IMR-90 (cell line): ENCODE measurements at regions not wholly inside any gene's neighbourhood (a gene's known extent, or its start where the extent isn't known, plus 50 kb on each side); places are given as distances from the start of the nearest gene placed in this dataset.

Experiments
- ATAC-seq: fragments of 200-7000 bp; cut with Tn5 transposase; 2 replicates; pipeline ENCODE4 v1.9.1; 2020; ENCODE audit warnings: low read depth, mild to moderate bottlenecking, moderate library complexity
- BruUV-seq: library from RNA; stranded (reverse); fragments of 400-500 nt; replicated peaks from 2 replicates; lab custom pipeline; 2021; lab: Mats Ljungman, UMichigan
- CTCF ChIA-PET: fragments of 300-600 bp; formaldehyde crosslinking; extraction: SDS; loops from one replicate; lab custom pipeline; 2021; ENCODE audit warnings: antibody characterized with exemption; lab: Yijun Ruan, JAX
- POLR2A ChIA-PET: fragments of 300-600 bp; sonication (Branson Sonifier 250); formaldehyde crosslinking; loops from one replicate; lab custom pipeline; 2022; ENCODE audit warnings: antibody characterized with exemption; ENCODE audit not compliant: unreplicated experiment; lab: Charles Lee
- DNase-seq: peaks from one replicate; pipeline ENCODE4 v3.0.0; 2013
- H2AFZ ChIP-seq: replicated peaks from 2 replicates; pipeline ENCODE3; 2013; ENCODE audit warnings: low read length, mild to moderate bottlenecking; ENCODE audit not compliant: poor library complexity
- H2AK5ac ChIP-seq: 2 replicates; pipeline ENCODE4 v1.6.1; 2013; ENCODE audit warnings: low read depth, low read length, inconsistent platforms
- H2AK9ac ChIP-seq: replicated peaks from 2 replicates; pipeline ENCODE3; 2013; ENCODE audit warnings: mild to moderate bottlenecking, low read depth, low read length, moderate library complexity; ENCODE audit not compliant: poor library complexity
- H2BK120ac ChIP-seq: 2 replicates; pipeline ENCODE4 v1.6.1; 2013; ENCODE audit warnings: low read depth, low read length, inconsistent platforms
- H2BK15ac ChIP-seq: 3 replicates; pipeline ENCODE4 v1.6.1; 2013; ENCODE audit warnings: low read depth, low read length, inconsistent platforms
- H2BK20ac ChIP-seq: 2 replicates; pipeline ENCODE4 v1.6.1; 2013; ENCODE audit warnings: low read depth, mild to moderate bottlenecking, inconsistent platforms, low read length, moderate library complexity
- H2BK5ac ChIP-seq: 2 replicates; pipeline ENCODE4 v1.6.1; 2013; ENCODE audit warnings: mild to moderate bottlenecking, low read depth, low read length, inconsistent platforms; ENCODE audit not compliant: poor library complexity, severe bottlenecking
- H3K14ac ChIP-seq: replicated peaks from 2 replicates; pipeline ENCODE4 v1.6.1; 2013; ENCODE audit warnings: low read depth, low read length, inconsistent platforms
- H3K18ac ChIP-seq: 2 replicates; pipeline ENCODE4 v1.6.1; 2013; ENCODE audit warnings: low read depth, low read length, control low read depth
- H3K23ac ChIP-seq: 2 replicates; pipeline ENCODE4 v1.6.1; 2013; ENCODE audit warnings: low read depth, low read length, inconsistent platforms
- H3K27ac ChIP-seq: 2 replicates; pipeline ENCODE4 v1.5.1; 2013; ENCODE audit warnings: mild to moderate bottlenecking, control low read depth, low read length; ENCODE audit not compliant: insufficient read depth
- H3K27me3 ChIP-seq: 2 replicates; pipeline ENCODE4 v1.6.1; 2013; ENCODE audit warnings: low read length; ENCODE audit not compliant: control insufficient read depth, insufficient read depth
- H3K36me3 ChIP-seq: 2 replicates; pipeline ENCODE4 v1.6.1; 2013; ENCODE audit warnings: low read length, mixed read lengths; ENCODE audit not compliant: control insufficient read depth, insufficient read depth
- H3K4ac ChIP-seq: 2 replicates; pipeline ENCODE4 v1.6.1; 2013; ENCODE audit warnings: low read depth, low read length, inconsistent platforms
- H3K4me1 ChIP-seq: 2 replicates; pipeline ENCODE4 v1.6.1; 2013; ENCODE audit warnings: low read length, mixed read lengths; ENCODE audit not compliant: control insufficient read depth, insufficient read depth
- H3K4me2 ChIP-seq: 2 replicates; pipeline ENCODE4 v1.6.1; 2013; ENCODE audit warnings: low read depth, mild to moderate bottlenecking, control low read depth, low read length, moderate library complexity
- H3K4me3 ChIP-seq: 2 replicates; pipeline ENCODE4 v1.5.1; 2013; ENCODE audit warnings: low read depth, mild to moderate bottlenecking, control low read depth, low read length, moderate library complexity; ENCODE audit not compliant: insufficient read depth
- H3K56ac ChIP-seq: 2 replicates; pipeline ENCODE4 v1.6.1; 2013; ENCODE audit warnings: low read length, inconsistent platforms; ENCODE audit not compliant: insufficient read depth; ENCODE audit errors: extremely low read depth
- H3K79me1 ChIP-seq, 2 experiments: 2 replicates each; pipeline ENCODE4 v1.6.1; 2013; ENCODE audit warnings: low read length in 2 of 2, inconsistent platforms in 1 of 2, low read depth in 1 of 2
- H3K9ac ChIP-seq: 2 replicates; pipeline ENCODE4 v1.6.1; 2013; ENCODE audit warnings: low read depth, low read length, control low read depth
- H3K9me1 ChIP-seq: 2 replicates; pipeline ENCODE4 v1.6.1; 2013; ENCODE audit warnings: low read length, inconsistent platforms; ENCODE audit not compliant: insufficient read depth
- H3K9me3 ChIP-seq: 2 replicates; pipeline ENCODE4 v1.6.1; 2013; ENCODE audit warnings: low read length; ENCODE audit not compliant: control insufficient read depth, insufficient read depth
- H4K20me1 ChIP-seq: 2 replicates; pipeline ENCODE4 v1.6.1; 2013; ENCODE audit warnings: low read length, inconsistent platforms; ENCODE audit not compliant: insufficient read depth
- H4K5ac ChIP-seq: 2 replicates; pipeline ENCODE4 v1.6.1; 2013; ENCODE audit warnings: mild to moderate bottlenecking, low read depth, low read length, control low read depth
- H4K8ac ChIP-seq, 2 experiments: 2 replicates each; pipeline ENCODE4 v1.6.1; 2013; ENCODE audit warnings: low read depth in 2 of 2, low read length in 2 of 2, control low read depth in 1 of 2, inconsistent platforms in 1 of 2
- H4K91ac ChIP-seq: 2 replicates; pipeline ENCODE4 v1.6.1; 2013; ENCODE audit warnings: low read depth, low read length, inconsistent platforms; ENCODE audit not compliant: insufficient read depth
- CEBPB ChIP-seq: IDR thresholded peaks from 2 replicates; pipeline ENCODE4 v1.6.1; 2012; ENCODE audit warnings: low read depth, low read length, improper control_type of control experiment
- NFE2L2 ChIP-seq: fragments of 150-350 bp; IDR thresholded peaks from 2 replicates; pipeline ENCODE4 v1.6.1; 2016; ENCODE audit warnings: low read depth, mild to moderate bottlenecking, low read length
- dilution Hi-C: fragments of 300-500 bp; cut with HindIII; formaldehyde crosslinking; loops from one replicate; pipeline ENCODE4 v1.14.3; 2018; ENCODE audit warnings: low sequenced_read_pairs; ENCODE audit not compliant: unreplicated experiment
- in situ Hi-C: fragments of 300-500 bp; cut with MboI; formaldehyde crosslinking; loops from 3 replicates; pipeline ENCODE4 v1.14.3; 2019; ENCODE audit warnings: low sequenced_read_pairs, inconsistent platforms, mixed read lengths
- intact Hi-C: fragments of 100-400 bp; cut with micrococcal nuclease; formaldehyde crosslinking; loops from 2 replicates; pipeline ENCODE4 v1.10.0; 2022

DNA sequence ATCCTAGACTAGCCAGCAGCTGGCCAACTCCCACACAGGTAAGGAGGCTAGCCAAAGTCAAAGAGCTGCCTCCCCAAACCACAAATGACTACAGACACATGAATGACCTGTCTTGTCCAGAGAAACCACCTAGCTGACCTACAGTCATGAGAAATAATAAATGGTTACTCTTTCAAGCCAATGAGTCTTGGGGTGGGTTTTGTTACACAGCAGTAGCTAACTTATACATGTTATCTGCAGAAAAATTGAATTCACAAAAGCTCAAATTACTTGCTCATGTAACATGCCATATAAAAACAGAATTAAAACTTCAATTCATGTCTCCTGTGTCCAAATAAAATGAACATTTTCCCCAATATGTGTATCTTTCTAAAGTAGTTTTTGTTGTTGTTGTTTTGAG, 307.4 kb upstream of the NR2F2 start:
- no TSS peak for BruUV-seq
- Histone ChIP-seq H4K8ac (no peak overlapping the region), H3K18ac (no peak overlapping the region), H3K4me2 (no peak overlapping the region), H2AK9ac (no peak overlapping the region), H3K79me1 (no peaks in the 10 kb centered on the region), H4K20me1 (no peaks in the 10 kb centered on the region), H2BK20ac (no peak overlapping the region), H2BK15ac (no peak overlapping the region), H3K14ac (no peak overlapping the region), H2AFZ (no peak overlapping the region), H3K9me3 (peaks cover 3% of the 10 kb centered on the region; the same call in 1 of the 2 replicates), H3K56ac (no peak overlapping the region), H4K5ac (no peak overlapping the region), H4K91ac (no peak overlapping the region), H3K4me1 (no peaks in the 10 kb centered on the region), H3K9ac (no peak overlapping the region), H3K27me3 (no peaks in the 10 kb centered on the region), H3K9me1 (no peaks in the 10 kb centered on the region), H2AK5ac (no peak overlapping the region), H3K23ac (no peak overlapping the region), H2BK120ac (no peak overlapping the region), H3K36me3 (no peaks in the 10 kb centered on the region), H3K4ac (no peak overlapping the region), H3K27ac (no peak overlapping the region), H3K4me3 (no peak overlapping the region), H2BK5ac (no peak overlapping the region)
- in situ Hi-C loops: no loop called here
- TF ChIP-seq CEBPB (no peak), NFE2L2 (no peak)
- CTCF ChIA-PET: no interaction called here
- ATAC-seq (no peak), DNase-seq (no peak)
- POLR2A ChIA-PET: no interaction called here
- dilution Hi-C loops: no loop called here
- intact Hi-C loops: no loop called here
